Right lobe of liver (tissue), 6 donors: ENCODE measurements at regions not wholly inside any gene's neighbourhood (a gene's known extent, or its start where the extent isn't known, plus 50 kb on each side); places are given as distances from the start of the nearest gene placed in this dataset.

Source experiments
- ATAC-seq, 4 donors: fragments of 200-7000 bp; cut with Tn5 transposase; one replicate each; pipeline ENCODE4 v1.9.1; 2020; ENCODE audit warnings: mild to moderate bottlenecking in 4 of 4, moderate library complexity in 4 of 4
- DNase-seq, 3 donors: peaks; one replicate each; pipeline ENCODE4 v3.0.0-alpha.2; 2020
- H3K27ac ChIP-seq, 3 donors: fragments of 200-600 bp; one replicate each; pipeline ENCODE4 v1.8.0; 2022
- H3K27me3 ChIP-seq, 2 donors: fragments of 200-600 bp; one replicate each; pipeline ENCODE4 v1.8.0; 2022
- H3K36me3 ChIP-seq, 4 donors: fragments of 200-600 bp; sonication (generic) in 1 of 4; one replicate each; pipeline versions ENCODE4 v1.5.1 to v1.8.0; 2017 to 2022; ENCODE audit warnings: control low read depth in 1 of 4
- H3K4me1 ChIP-seq, 4 donors: fragments of 200-600 bp; sonication (generic) in 1 of 4; one replicate each; pipeline versions ENCODE4 v1.5.1 to v1.8.0; 2017 to 2022; ENCODE audit warnings: control low read depth in 1 of 4
- H3K4me3 ChIP-seq, 3 donors: fragments of 200-600 bp; one replicate each; pipeline ENCODE4 v1.8.0; 2022
- H3K9me3 ChIP-seq, 4 donors: fragments of 200-600 bp; sonication (generic) in 1 of 4; one replicate each; pipeline versions ENCODE4 v1.5.1 to v1.8.0; 2017 to 2022; ENCODE audit warnings: control low read depth in 1 of 4
- POLR2A ChIP-seq: fragments of 450-650 bp; IDR thresholded peaks from one replicate; pipeline ENCODE4 v1.6.1; 2017; ENCODE audit warnings: antibody characterized with exemption, mild to moderate bottlenecking
- WGBS: methylation state at CpG from one replicate; pipeline ENCODE4 v1.1.6; 2018; ENCODE audit warnings: low coverage, low lambda C conversion rate; ENCODE audit not compliant: insufficient coverage; ENCODE audit errors: missing lambda C conversion rate; 5-methylcytosine and 5-hydroxymethylcytosine counted together
- intact Hi-C, 2 donors: fragments of 100-400 bp; cut with DNase I; formaldehyde crosslinking; loops; one replicate each; pipeline versions ENCODE4 v1.11.2 to v1.14.1; 2022
- TF ChIP-seq, protein P1 (sequence below), 4 donors: fragments of 200-600 bp in 3 of 4; fragments of 450-650 bp in 1 of 4; IDR thresholded peaks; one replicate each; pipeline versions ENCODE4 v1.5.1 to v1.8.0; 2016 to 2022; ENCODE audit warnings: antibody characterized with exemption in 4 of 4, mild to moderate bottlenecking in 2 of 4
- donor health status: DM: no; HTN: yes; CAD: no.
- donor health status: DM: no; HTN: no; CAD: no.
- donor health status: DM: no; HTN: no; CAD: no.
- donor health status: DM: no; HTN: yes; CAD: no.
- donor health status: DM: no; HTN: yes; CAD: no.

DNA sequence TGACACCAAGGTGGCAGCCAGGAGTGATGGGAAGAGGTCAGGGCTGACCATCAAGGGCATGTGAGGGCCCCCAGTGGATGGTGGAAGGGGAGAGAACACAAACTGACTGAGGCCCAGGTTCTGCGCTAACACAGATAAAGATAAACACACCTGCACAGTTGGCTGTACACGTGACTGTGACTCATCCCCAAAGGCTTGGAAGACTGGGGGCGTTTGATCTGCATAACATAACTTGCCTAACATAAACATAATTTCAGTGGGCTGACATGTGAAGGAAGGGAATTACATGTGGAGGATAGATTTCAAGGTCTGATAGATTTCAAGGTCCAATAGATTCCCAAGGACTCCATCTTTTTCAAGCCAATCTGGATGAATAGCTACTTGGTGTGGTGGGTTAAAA is 100.9 kb upstream of the TNRC6C start:
- intact Hi-C loops = no loop called here
- no peaks in the 10 kb centered on the region for H3K9me3 ChIP-seq
- no peaks in the 10 kb centered on the region for H3K4me1 ChIP-seq
- TF ChIP-seq, protein P1, sequence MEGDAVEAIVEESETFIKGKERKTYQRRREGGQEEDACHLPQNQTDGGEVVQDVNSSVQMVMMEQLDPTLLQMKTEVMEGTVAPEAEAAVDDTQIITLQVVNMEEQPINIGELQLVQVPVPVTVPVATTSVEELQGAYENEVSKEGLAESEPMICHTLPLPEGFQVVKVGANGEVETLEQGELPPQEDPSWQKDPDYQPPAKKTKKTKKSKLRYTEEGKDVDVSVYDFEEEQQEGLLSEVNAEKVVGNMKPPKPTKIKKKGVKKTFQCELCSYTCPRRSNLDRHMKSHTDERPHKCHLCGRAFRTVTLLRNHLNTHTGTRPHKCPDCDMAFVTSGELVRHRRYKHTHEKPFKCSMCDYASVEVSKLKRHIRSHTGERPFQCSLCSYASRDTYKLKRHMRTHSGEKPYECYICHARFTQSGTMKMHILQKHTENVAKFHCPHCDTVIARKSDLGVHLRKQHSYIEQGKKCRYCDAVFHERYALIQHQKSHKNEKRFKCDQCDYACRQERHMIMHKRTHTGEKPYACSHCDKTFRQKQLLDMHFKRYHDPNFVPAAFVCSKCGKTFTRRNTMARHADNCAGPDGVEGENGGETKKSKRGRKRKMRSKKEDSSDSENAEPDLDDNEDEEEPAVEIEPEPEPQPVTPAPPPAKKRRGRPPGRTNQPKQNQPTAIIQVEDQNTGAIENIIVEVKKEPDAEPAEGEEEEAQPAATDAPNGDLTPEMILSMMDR (IDR thresholded peaks at IDR 0.05) = no peak
- TF ChIP-seq POLR2A = no peak
- DNase-seq = no peak
- 100% methylated on average over 1 of the region's 3 CpGs for WGBS
- no peak overlapping the region for H3K27ac ChIP-seq
- H3K27me3 ChIP-seq = no peaks in the 10 kb centered on the region
- no peaks in the 10 kb centered on the region for H3K36me3 ChIP-seq
- ATAC-seq = no peak
- no peak overlapping the region for H3K4me3 ChIP-seq

GRCh38 chr17:77858291-77859034 is 100.0 kb upstream of the TNRC6C start:
- no peaks in the 10 kb centered on the region for H3K9me3 ChIP-seq
- DNase-seq (no peak), ATAC-seq (no peak)
- TF ChIP-seq POLR2A = no peak
- TF ChIP-seq, protein P1 (IDR thresholded peaks at IDR 0.05) = no peak
- intact Hi-C loops = no loop called here
- WGBS = 75% methylated on average over 5 of the region's 5 CpGs
- H3K36me3 ChIP-seq = no peaks in the 10 kb centered on the region
- no peak overlapping the region for H3K4me3 ChIP-seq
- no peaks in the 10 kb centered on the region for H3K27me3 ChIP-seq
- H3K4me1 ChIP-seq = no peaks in the 10 kb centered on the region
- no peak overlapping the region for H3K27ac ChIP-seq

- intact Hi-C loops = no loop called here
Observed at GRCh38 chr17:77859035-77859810, 99.3 kb upstream of the TNRC6C start.

GRCh38 chr17:77861133-77861695 is 97.3 kb upstream of the TNRC6C start:
- intact Hi-C loops = no loop called here
- no peaks in the 10 kb centered on the region for H3K36me3 ChIP-seq
- no peaks in the 10 kb centered on the region for H3K4me1 ChIP-seq
- H3K27ac ChIP-seq = no peak overlapping the region
- WGBS = 93% methylated on average over 1 of the region's 1 CpG
- no peaks in the 10 kb centered on the region for H3K27me3 ChIP-seq
- ATAC-seq (no peak), DNase-seq (no peak)
- no peak overlapping the region for H3K4me3 ChIP-seq
- no peak for TF ChIP-seq POLR2A
- TF ChIP-seq, protein P1 (IDR thresholded peaks at IDR 0.05) = no peak
- no peaks in the 10 kb centered on the region for H3K9me3 ChIP-seq

More at GRCh38 chr17:77859035-77859810, 99.3 kb upstream of the TNRC6C start:
- no peak for TF ChIP-seq POLR2A
- TF ChIP-seq, protein P1 (IDR thresholded peaks at IDR 0.05) = no peak
- DNase-seq (peak in 2 of 3 donors; percentile 3 to 49), ATAC-seq (no peak)
- no peaks in the 10 kb centered on the region for H3K4me1 ChIP-seq
- no peaks in the 10 kb centered on the region for H3K27me3 ChIP-seq
- no peak overlapping the region for H3K27ac ChIP-seq
- H3K4me3 ChIP-seq = no peak overlapping the region
- no peaks in the 10 kb centered on the region for H3K9me3 ChIP-seq
- WGBS = 37% methylated on average over 3 of the region's 7 CpGs
- no peaks in the 10 kb centered on the region for H3K36me3 ChIP-seq
